ENCODE measurements at regions not wholly inside any gene's neighbourhood (a gene's known extent, or its start where the extent isn't known, plus 50 kb on each side); places are given as distances from the start of the nearest gene placed in this dataset.

DNA sequence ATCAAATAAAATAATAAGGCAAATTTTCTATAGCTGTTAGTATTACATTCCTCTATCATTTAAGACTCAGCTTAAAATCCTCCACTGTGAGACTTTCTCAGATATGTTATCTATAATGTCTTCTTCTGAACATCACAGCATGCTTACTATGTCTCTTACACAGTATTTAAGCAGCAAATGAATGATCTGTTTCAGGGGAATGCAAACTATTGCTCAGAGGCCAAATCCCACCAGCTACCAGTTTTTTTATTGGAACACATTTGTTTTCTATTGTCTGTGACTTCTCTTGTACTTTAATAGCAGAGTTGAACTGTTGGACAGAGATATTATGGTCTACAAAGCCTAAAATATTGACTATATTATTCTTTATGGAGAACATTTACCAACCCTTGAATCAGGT lies 59.6 kb downstream of the C3orf38 start:
- no peak for DNase-seq

DNA sequence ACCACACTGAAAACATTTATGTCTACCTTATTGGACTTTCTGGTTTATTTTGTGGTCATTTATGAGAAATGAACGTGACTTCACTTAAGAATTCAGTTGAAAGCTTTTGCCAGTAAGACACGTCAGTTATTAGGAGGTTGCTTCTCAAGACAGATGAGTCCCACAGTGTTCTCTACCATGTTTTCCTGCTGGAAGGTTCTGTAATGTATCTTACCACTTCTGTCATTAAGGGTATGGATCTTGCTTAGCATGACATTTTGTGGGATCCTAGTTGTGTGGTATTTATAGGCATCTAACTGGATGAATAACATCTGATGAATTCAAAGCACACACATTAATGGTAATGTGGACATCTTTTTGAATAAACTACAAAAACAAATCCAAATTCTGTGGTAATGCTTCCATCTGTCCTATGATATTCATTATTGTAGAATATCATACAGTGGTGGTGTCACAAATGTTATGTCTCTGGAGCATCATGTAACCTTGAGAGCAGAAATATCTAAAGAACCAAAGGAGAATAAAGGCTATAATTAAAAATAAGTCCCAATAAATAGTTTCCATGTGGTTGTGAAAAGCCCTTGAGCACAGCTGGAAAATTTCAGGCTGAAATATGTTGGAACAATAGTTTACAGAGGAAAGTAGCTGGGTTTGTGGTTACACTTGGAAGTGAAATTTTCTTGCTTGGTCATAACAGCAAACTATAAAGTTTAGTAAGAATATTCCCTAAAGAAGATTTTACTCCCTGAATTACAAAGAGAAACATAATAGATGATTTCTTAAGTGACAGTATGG lies 61.5 kb downstream of the C3orf38 start:
- DNase-seq, result no peak

DNA sequence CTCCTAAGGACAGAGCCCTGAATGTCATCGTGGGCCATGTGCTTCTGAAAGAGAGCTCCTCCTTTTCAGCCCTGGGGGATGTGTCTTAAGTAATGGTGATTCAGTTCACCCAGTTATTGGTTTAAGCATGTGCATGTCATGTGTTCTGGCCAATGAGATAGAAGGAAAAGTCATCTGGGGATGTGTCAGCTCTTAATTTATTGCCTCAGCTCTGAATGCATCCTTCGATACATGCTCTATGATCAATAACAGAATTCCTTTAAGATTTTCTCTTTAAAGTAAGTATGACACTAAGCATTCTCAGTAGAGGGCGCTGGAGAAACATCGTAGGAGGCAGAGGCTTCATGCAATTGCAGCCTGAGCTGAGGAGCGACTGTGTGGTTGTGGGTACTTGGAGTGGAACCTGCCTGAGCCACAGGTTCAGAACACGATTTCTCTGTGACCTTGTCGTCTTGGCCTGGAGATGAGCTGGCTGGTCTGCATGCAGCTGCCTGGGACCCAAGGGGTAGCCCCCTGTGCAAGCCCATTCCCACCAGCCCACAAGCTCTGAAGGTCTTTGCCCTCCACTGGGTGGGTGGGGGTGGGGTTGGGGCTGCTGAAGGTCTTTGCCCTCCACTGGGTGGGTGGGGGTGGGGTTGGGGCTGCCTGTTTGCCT lies 69.5 kb downstream of the C3orf38 start:
- DNase-seq, result peak in 26 of 51 donors; percentile 1 to 52 (median 18)

DNA sequence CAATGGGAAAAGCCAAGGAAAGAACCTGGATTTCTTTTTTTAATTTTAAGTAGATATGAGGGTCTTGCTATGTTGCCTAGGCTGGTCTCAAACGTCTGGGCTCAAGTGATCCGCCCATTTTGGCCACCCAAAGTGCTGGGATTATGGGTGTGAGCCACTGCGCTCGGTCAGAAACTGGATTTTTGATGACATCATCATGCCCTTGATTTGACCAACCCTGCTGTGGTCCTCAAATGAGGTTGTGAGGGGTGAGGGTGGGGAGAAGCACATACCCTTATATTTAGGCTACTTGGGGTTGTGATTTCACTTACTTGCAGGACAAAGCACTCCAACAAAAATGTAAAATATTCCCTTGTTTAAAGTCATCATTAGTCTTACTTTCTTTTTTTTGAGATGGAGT lies 70.4 kb downstream of the C3orf38 start:
- no peak for DNase-seq

DNA sequence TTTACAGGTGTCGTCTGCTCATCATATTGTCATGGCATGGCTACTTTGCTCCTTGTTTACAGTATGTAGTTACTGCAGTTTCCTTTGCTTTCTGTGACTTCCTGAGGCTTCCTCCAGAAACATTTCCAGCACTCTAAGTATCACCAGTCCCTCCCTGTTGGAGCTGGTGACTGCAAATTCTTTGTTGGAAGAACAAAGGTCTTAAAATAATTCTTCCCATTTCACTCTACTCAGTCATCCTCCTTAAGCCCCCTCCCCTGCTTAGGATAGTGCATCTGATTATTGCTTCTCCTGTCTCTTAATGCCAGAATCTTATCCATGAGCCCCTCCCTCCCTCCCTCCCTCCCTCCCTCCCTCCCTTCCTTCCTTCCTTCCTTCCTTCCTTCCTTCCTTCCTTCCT lies 72.0 kb downstream of the C3orf38 start:
- DNase-seq, result no peak

DNA sequence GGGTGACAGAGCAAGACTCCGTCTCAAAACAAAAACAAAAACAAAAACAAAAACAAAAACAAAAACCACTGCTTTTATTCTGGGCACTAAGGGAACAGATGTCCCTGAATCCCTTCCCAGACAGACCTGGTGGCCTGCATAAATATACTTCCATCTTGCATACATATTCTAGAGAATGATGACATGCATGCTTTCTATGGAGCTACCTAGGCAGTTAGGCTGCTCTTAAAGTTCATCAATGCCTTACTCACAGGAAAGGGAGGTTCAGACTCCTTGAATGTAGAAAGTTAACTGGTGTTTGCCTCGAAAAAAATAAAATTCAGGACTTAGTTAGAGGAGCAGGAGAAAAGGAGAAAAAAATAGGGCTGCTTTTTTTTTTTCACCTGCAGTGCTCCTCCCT lies 72.6 kb downstream of the C3orf38 start:
- DNase-seq, result no peak

DNA sequence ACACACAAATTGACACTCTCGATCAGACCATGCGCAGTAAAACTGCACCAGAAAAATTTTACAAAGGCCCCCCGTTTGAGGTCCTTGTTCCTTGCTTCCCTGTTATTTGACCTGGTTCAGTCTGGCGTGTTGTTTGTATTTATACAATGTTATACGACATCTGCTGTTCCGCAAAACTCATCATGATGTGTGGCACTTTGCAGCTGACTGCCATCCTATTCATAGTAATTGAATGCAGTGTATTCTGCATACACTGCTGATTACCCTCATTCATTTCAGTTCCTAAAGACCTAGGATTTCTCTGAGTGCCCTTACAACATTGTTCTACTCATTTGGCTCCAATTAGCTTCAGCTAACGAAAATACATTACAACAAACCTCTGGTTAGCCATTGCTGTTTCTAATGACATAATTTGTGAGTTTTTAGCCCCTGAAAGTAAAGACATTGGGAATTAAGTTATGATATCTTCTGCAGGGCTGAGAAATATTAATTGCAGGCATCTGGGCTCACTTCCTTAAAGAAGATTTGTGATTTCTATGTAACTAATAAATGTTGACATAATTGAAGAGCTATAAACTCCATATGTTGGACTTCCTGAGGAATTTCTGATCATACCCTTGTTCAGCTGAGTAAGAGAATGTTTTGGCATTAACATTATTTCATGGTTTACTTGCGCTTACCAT lies 75.7 kb downstream of the C3orf38 start:
- no peak for DNase-seq

DNA sequence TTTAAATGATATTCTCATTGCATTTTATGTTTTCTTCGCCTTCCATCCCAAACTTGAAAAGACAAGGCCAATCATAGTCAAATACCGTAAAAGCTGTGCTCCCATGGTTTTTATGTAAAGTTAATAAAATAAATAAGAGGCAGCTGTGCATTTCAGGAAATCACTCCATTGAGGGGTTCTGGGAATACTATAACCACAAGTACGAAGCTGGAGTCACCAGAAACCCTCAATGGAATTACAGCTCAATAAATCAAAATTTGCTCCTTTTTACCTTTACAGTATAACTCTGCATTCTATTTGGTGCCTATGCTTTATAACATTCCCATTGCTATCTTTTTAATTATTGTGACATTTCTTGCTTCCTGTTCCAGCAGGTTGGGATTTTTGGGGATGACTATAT lies 77.2 kb downstream of the C3orf38 start:
- no peak for DNase-seq

DNA sequence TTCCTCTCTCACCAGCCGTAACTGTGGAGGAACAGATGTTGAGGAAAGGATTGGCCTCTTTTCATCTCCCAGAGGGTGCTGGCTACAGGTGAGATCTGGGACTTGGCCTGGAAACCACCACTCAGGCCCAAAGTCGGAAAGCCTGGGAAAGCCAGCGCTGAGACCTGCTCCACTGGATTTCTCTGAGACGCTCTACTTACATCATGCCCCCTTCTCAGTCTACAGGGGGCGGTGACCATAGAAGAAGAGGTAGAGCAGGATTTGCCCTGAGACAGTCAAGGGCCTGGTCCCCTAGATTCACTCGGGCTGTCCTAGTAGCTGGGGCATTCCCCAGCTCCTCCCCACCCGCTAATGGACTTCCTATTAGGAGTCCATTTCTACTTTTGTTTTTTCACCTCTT lies 80.9 kb downstream of the C3orf38 start:
- DNase-seq, result no peak

DNA sequence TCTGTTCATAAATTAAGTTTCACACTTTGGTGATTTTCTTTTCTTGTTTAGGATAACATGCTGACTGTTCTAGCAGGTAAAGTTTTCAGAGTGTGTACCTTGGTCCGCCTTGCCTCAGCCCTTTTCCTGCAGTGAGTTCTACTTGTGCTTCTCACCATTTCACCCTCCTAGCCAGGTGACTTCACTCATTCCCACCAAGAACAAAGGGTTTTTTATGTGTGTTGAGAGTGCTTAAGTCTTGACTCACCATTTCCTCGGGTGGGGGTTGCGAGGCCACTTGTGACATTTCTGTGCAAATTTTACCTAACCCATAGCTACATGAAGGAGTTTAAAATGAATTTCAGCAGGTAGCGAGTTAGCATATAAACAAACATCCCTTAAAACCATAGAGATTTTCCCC lies 81.4 kb downstream of the C3orf38 start:
- DNase-seq, result no peak

DNA sequence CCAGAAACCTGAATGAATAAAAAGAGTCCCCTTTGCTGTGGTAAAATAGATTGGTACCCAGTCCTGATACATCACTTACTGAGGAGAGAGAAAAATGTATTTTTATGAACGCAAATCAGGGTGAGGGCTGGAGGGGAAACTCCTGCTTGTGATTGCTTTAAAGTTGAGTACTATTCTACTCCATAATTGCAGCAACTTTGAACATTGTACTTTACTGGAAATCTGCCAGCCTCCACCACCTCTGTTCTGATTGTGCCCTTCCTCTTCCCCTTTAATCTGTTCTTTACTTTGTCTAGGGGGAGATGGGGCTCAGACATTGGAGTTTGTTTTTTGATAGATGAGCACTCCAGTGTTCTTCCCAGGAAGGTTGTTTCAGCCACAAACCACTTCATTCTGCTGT lies 81.9 kb downstream of the C3orf38 start:
- DNase-seq, result no peak

DNA sequence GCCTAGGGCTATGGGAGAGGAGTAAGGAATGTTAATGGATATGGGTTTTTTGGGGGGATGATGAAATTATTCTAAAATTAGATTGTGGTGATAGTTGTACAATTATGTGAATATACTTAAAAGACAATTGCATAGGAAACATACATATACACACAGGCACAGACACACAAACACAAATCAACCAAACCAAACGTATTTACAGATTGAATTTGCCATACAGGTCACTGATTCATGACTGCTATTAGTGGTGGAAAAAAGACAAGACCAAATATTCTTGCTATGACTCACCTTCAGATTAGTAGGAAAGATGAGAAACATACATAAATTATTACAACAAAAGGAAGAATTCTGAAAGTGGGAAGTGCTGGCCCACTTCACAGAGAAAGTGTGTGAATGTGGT lies 85.3 kb downstream of the C3orf38 start:
- no peak for DNase-seq

DNA sequence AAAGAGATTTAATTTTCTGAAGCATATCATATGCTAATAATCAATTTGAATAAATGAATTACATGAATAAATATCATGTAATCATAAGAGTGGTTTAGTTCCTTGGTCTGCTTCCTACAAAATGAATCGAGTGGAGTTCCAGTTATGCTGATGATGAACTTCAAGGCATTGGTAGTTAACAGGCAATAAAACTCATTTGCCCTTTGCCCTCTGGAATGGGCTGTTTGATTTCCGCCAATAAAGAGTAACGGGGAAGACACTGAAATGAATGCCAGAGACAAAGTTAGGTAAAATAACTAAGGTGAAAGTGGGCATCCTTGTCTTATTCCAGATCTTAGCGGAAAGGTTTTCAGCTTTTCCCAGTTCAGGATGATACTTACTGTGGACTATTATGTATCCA lies 90.1 kb downstream of the C3orf38 start:
- DNase-seq, result no peak

DNA sequence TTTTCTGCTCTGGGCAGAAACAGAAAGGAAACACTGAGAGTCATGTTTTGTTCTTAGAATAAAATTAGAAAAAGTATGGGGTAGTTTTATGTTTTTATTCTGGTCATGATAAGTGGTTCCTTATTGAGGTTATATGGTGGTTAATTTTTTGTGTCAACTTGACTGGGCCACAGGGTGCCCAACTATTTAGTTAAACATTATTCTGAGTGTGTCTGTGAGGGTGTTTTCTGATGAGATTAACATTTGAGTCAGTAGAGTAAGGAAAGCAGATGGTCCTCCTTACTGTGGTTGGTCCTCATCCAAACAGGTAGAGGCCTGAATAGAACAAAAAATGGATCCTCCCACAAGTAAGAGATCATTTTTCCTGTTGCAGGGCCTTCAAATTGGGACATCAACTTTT lies 98.9 kb downstream of the C3orf38 start:
- no peak for DNase-seq

DNA sequence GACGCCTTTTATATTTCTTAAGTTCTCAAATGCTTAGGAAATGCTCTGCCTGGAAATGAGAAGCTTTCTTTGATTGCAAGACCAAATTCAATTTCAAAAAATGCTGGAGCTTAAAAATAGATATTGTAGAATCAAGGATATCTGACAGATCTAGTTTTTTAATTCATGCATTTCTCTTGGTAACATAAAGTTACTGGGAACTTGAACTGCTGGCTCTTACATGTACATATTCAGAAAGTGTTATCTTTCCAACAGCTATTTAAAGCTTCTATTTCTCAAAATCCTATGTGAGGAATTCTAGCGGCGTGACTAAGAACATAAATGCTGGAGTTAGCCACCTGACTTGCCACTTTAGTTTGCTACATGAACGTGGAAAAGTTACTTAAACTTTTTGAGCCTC lies 109.3 kb downstream of the C3orf38 start:
- no peak for DNase-seq

DNA sequence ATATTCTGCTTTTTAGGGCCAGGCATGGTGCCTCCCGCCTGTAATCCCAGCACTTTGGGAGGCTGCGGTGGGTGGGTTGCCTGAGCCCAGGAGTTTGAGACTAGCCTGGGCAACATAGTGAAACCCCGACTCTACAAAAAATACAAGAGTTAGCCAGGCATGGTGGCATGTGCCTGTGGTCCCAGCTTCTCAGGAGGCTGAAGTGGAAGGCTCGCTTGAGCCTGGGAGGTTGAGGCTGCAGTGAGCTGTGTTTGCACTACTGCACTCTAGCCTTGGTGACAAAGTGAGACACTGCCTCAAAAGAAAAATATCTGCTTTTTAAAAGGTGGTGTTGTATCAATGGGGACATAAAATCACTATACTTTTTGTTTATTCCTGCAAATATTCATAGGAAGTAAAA lies 112.8 kb downstream of the C3orf38 start:
- DNase-seq, result no peak

DNA sequence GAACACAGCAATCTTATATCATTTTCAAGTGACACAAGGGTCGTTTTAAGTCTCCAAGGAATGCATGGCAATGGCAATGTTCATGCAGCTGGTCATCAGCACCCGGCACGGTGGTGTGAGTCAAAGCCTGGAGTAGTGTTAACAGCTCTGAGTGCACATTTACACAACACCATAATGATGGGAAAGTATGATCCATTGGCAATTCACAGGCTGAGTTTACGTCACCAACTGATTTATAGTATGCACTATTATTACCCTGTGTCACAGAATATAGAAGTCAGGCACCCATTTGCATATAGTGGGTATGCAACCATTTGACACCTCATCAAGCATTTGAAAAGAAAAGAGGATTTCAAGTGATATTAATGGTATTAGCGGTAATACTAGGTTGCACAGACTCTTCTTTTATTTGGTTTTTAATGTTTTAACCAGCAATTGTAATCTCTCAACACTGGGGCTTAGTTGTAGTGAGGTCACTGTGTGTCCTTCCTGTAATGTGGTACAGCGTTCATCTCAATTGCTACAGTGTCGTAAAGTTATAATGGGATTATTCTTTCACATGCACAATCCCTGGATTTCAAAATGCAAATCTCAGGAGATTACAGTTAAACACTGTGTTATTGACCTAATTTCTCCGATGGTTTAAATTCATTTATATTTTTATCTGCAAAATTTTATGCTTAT lies 113.8 kb downstream of the C3orf38 start:
- DNase-seq, result peak in 1 of 51 donors; percentile 3

DNA sequence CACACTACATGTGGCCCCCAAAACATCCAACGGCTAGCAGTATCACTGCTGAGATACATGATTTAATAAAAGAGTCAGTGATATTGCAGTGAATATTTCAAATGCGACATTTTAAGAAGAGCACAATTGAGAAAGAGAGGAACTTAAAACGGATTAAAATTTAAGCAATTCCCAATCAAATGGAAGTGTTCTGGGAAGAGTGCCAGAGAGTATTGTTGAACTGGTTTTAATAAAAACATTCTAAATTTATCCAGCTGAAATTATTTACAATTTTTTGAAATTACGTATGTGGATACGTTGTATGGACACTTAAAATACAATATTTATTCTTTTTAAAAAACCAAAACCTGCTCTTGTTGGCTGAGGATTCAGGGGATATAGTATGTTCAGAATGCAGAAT lies 117.7 kb downstream of the C3orf38 start:
- no peak for DNase-seq

DNA sequence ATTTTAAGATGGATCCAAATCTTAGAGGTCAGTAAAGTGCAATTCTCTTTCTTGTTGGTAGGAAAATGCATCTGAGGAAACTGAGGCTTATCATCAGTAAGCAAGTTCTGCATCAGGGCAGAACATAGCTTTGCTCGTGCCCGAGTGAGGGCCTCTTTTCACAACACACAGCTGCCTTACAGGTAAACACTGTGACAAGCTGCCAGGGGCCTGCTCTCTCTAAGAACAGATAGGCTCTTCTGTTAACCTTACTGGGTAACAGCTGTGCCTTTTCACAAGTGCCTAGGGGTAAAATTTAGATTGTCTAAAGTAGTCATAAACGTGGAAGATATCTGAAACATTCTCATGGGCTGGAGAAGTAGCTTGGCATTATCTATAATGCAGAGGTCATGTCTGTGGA lies 118.1 kb downstream of the C3orf38 start:
- DNase-seq, result no peak

DNA sequence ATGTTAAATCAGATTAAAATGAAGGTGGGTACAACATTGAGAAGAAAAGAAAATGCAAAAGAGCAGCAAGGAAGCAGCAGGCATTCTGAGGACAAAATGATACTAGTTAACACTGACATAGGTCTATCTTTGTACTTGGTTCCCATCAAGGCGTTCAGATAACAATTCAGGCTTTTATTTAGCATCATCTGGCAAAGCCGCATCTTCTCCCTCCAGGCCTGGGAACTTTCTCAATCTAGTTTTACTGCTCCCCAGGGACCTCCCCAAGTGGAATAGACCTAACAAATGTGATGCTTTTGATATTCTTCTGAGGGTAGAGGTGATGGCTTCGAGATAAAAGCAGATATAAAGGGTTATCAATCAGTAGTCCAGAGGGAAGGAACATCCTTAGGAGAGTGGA lies 130.6 kb downstream of the C3orf38 start:
- DNase-seq, result no peak

DNA sequence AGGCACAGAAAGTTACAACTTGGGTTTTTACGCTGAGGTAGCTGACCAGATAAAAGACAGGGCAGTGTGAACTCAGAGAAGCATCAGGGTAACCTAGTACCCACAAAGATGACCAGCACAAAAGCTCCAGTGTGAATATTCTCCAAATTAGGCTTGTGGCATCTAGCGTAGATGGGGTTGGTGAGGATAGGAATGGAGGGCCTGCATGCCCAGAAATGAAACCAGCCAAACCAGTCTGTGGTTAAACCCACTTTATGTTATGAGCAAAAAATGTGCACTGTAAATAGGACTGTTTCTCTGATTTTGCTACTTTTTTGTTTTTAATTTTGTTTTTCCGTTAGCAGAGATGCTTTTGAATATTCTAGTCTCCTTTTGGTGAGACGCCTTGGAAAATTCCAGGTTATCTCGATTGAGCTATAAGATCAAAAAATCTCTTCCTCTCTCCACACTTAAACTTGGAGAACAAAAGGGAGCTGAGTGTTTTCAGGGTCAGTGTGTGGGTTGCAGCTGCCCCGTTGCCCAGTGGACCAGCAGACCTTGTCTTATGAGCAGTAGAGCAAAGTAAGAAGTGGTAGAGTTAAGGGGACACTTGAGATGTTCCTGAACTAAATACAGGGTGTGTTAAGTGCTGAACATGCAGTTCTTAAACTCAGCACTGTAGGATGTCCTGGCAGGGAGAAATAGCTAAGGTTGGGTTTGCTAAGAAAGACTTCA lies 132.9 kb downstream of the C3orf38 start:
- no peak for DNase-seq

DNA sequence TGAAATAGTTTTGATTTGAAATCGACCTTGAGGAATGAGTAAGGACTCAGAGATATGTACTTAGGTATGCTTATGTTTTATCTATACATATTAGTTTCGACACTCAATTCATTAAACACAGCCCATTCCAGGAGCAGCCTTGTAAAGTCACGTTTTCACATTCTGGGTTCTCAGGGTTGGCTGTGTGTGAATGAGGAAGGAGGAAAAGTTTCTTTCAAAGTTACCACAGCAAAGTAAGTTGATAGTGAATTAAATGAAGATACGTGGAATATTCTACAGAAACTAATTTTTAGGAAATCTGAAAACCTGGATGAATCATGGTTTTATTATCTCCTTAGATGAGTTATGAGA lies 133.5 kb downstream of the C3orf38 start:
- DNase-seq, result no peak
